NCI-H128 (cell line): ENCODE measurements at regions not wholly inside any gene's neighbourhood (a gene's known extent, or its start where the extent isn't known, plus 50 kb on each side); places are given as distances from the start of the nearest gene placed in this dataset.
"Not testable (repeated sequence)": the region's sequence is repeated elsewhere in the genome, so short reads cannot be mapped to it uniquely, and the experiment has no call there.

ENCODE experiments used
- DNase-seq: peaks from one replicate; lab custom pipeline; 2025; ENCODE audit not compliant: unreplicated experiment; lab: John Stamatoyannopoulos, UW

DNA sequence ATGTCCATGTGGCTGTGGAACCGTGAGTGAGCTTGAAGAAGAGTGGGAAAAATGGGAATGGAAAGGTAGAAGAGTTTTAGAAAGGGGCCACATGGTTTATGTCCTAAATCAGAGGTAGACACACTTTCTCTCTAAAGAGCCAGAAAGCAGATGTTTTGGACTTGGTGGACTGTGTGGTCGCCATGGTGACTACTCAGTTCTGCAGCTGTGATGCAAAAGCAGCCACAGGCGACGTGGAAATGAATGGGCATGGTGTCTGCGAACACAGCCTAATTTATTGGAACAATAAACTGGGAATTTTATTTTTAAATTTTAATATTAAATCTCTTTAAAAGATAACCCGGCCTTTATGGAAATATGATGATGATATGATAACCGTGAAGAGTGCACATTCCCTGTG is 386.0 kb upstream of the FAT1 start:
- no peak for DNase-seq

DNA sequence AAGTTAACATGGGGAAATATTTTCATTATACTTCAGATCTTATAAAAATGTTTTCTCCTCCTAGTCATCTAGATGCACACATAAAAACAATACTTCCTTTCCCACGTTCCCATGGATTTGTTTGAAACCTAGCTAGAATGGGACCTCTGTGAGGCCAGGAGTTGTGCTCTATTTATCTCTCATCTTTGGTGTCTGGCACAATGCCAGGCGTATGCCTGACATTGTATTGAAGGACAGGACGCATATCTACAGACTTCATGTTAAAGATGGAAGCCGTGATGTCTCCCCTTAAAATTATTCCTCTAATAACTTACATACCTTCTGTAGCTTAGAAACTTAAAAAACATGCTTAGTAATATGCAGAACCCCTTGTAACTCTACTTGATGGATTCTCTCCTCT is 394.5 kb upstream of the FAT1 start:
- DNase-seq: no peak

DNA sequence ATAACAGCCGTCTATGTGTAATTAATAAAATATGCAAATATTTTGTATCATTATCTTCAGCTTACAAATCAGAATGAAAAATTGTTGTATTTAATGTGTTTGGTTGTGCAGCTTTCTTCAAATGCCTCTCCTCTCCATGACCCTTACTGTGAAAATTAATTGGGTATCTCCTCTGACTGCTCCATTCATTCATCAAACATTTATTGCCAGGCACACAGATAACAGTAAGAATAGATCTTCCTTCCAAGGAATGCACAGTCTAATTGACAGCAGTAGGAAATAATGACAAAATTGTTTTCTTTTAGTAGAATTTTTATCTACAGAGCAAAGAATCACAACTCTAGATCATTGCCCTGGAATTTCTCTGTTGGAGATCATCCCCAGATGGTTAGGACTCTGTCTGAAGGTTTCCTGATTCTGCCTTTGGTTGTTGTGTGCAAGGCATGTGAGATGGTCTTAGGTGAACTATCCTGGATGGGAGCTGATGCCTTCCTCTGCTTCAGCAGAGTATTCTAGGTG is 395.0 kb upstream of the FAT1 start:
- no peak for DNase-seq

DNA sequence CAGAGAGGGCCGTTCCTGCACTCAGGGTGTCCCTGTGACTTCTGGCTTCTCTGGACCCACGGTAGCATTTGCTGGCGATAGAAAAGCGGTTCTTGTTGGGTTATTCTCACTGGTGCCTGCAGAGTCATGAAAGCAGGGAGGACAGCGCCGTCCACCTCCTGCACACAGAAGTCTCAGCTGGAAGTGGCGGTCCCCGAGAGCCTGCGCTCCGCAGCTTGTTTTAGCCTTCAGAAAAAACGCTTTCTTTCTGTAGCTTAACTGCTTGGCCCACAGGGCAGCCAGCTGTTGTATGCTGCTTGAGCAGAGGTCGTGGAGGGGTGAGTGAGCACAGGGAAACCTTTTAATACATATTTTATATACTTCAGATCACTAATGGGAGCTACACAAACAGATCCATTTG is 400.7 kb upstream of the FAT1 start:
- no peak for DNase-seq

DNA sequence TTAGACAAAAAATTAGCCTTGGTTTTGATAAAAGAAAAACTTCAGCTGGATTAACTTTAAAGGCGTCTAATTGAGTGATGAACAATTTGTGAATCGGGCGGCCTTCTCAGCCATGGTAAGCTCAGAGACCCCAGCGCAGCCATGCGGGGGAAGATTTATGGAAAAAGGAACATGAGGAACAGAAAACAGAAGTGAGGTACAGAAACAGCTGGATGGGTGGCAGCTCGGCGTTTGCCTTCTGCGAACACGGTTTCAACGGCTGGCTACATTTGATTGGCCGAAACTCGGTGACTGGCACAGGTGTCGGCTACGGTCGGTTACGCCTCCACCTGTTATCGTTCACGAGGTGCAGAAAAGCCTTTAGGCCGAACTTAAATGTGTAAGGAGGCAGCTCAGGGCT is 401.4 kb upstream of the FAT1 start:
- DNase-seq: no peak

DNA sequence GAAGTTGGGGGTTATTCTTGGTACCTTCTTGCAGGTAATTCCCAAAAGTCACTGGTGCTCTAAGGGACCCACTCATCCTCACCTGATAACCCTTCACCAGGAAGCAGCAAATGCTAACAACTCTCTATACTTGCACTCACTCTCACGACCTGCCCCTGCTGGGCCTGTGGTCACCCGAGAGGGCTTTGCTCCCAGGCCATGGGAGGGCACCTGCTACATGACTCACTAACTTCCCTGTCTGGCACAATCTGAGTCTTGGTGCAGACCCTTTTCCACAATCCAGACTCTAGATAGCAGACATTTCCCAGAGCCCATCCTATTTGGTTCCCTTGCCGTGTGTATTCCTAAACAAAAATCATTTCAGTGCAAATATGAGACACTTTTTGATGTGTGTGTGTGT is 403.8 kb upstream of the FAT1 start:
- DNase-seq: no peak

DNA sequence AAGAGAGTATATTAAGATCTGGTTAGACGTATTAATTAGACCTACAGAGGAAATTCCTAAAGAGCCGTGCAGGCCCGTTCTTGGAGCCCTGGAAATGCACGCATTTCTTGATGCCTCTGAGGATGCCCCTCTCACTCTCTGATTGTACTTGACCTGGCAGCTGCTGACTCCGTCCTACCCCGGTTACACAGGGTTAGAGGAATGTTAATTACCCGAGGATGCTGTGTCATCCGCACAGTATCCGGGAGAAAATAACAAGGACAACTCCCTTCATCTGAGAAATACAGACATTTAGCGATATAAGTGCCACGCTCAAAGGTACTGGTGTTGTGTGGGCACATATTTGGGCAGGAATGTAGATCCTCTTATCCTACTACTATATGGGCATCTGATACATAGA is 404.6 kb upstream of the FAT1 start:
- DNase-seq: no peak

DNA sequence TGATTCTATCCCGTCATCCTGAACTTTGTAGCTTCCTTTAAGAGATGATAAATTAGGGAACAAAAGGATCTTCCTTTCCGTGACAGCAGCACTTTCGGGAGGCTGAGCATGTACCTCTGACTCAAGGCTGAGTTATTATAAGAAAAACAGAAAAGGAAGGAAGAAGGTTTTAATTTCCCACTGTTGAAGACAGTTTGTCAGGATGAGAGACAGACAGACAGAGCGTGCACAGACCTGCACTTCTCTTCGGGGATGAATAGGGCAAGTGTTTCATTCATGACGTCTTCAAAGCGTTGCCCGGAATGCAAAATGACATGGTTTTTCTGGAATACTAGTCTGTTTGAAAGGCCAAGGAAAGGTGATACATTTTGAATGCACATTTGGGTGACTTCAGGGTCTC is 405.3 kb upstream of the FAT1 start:
- DNase-seq: no peak

DNA sequence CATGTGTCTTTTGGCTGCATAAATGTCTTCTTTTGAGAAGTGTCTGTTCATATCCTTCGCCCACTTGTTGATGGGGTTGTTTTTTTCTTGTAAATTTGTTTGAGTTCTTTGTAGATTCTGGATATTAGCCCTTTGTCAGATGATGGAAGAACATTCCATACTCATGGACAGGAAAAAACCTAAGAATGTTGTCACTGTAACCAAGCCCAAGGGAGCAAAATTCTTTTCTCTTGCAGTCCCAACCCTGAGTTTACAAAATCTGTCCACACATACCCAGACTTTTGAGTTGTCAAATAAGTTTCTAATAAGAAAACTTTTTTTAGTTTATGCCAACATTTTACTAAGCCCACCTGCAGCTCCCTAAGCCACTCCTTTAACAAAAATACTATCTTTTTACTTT is 408.2 kb upstream of the FAT1 start:
- DNase-seq: not testable (repeated sequence)

DNA sequence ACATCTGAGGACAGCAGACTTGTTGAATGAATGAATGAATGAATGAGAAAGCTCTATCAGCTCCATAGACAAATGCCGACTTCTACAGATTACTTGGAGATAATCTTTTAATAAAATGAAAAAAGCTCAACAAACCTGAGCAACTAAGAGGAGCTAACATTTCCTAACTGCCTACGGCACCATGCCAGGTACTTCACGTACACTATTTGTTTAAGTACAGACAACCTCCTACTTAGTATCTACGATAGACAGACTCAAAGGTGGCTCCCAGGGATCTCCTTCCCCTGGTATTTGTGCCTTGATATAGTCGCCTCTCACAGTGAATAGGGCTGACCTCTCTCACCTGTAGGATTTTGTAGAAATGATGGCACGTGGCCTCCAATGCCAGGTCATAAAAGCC is 412.2 kb upstream of the FAT1 start:
- no peak for DNase-seq

DNA sequence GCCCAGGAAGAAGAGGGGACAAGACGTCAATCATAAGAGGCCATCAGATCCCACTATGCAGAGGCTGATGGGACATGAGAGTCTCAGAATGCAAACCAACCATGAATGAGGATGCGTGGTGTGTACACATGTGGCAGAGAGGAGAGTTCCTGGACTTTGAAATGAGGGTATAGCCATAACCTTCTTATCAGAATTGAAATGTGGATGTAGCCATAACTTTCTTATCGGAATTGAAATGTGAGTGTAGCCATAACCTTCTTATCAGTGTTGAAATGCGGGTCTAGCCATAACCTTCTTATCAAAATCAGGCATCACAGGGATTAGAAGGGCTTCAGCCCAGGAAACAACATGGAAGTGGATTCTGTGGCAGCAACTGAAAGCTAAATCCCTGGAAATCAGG is 415.5 kb upstream of the FAT1 start:
- no peak for DNase-seq

DNA sequence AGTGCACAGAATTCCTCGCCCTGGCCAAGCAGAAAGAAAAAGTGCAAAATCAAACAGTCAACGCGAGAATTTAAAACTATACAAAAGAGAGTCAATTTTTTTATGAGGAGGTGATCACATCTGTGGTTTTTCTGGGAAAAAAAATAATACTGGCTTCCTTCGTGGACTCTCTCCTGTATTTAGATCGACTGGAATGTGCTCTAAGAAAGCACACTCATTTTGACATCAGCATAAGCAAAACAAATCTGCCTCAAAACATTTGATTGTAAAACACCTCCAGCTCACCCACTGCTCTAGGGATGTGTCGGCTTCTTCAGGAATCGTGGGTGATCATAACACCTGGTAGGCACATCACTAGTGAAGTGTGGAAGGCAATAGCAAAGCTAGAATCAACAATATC is 417.4 kb upstream of the FAT1 start:
- DNase-seq: no peak

DNA sequence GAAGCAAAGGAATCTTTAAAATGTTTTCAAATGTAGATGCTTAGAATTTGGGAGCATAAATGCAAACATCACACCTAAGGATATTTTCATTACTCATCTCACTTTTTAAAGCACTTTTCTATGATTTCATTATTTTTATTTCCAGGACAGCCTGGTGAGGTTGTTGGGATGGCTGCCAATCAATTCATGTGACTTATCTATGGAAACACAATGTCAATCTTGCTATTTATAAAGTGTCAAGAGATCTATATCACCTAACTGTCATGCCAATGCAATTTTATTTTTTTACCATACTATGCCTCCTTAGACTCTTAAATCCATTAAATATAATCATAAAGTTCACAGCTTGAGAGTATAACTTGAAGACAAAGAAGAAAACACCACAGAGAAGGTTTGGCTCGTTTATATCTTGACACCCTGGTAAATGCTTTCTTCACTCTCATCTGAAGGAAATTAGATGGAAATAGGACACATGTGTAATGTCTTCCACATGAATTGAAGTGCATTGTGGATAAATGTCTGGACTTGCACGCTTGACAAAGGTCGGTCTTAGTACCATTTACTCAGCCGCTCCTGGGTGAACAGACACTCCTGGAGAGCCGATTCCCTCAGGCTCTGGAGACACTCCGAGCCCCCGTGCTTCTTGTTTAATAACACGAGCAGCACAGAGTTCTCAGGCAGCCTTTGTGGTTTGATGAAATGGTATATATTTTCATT is 425.7 kb upstream of the FAT1 start:
- DNase-seq: no peak

DNA sequence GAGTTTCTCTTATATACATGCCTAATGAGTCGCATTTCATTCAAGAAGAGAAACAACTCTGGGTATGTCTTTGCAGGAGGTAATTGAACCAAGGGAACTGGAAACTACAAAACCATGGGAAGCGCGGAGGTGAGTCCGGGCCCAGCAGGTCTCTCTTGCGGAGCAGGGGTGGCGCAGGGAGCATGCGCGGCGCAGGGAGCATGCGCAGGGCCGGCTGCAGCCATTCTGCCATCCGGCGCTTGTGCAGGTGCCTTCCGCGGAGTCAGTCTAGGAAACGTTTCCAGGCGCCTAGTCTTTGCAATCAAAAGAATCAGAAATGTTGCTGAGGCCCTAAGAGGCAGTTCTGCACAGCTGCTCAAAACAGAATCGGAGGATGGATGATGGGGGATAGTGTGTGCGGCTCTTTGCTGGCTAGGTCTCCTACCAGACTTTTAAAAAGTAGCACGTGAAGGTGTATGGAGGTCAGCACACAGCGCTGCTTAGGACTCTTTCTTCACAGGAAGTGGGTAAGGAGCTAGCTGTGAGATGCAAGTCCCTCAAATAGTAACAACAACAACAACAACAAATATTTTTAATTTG is 433.8 kb upstream of the FAT1 start:
- no peak for DNase-seq

DNA sequence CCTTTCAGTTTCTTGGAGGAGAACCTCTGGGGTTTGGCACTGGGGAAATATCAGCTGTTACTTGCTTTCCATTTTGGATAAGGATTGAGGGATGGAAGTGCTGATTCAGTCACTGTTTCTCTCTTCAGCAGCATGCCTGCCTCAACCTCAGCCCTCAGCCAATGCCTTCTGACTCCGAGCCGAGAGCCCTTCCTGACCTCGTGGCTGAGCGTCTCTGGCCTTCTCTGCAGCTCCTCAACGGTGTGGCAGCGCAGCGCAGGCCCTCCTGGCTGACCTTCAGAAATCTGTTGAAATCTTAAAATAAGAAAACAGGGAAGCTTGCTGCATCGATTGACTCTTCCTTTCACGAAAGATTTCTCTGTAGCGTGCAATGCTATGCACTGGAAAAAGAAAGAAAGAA is 434.3 kb upstream of the FAT1 start:
- DNase-seq: no peak

DNA sequence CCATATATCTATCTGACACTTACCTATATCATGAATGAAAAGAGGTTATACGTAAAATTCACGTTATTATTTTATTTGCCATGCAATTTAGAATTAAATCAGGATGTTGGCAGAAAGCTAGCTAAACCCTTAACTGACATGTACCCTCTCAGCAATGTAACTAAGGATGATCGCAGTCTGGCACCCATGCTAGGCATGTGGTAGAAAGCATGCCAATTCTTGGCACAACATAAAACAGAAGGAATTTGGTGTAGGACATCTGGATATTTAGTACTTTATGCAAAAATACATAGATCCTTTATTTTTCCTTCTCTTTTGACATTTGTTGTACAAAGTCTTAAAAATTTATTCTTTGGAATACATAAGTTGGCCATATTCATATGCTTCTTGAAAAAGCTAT is 436.8 kb upstream of the FAT1 start:
- no peak for DNase-seq

DNA sequence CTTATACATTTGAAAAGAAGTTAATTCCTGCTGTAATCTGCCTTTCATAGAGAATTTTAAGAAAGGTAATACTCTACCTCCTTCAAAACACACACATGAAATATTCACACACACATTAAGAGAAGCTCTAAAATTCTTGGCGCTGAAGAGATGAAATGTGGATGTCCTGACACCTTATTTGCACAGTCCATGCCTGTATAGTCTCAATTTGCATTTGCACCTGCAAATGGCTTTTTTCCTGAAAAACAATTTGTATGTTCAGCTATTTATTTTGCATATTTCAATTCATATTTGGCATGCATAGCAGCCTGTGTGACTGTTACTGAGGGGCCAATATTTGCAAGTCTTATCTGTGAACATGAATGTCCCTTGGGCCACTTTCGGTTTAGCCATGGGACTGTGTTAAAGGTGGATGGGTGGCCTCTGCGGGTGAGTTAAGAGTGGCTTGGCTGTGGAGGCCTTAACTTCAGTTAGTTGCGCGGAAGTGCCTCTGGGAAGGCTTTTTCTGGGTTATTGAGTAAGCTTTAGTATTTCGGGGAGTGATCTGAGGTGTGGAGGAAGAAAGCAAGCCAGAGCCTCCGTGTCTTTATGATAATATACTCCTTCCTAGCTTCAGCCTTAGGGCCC is 443.3 kb upstream of the FAT1 start:
- no peak for DNase-seq

DNA sequence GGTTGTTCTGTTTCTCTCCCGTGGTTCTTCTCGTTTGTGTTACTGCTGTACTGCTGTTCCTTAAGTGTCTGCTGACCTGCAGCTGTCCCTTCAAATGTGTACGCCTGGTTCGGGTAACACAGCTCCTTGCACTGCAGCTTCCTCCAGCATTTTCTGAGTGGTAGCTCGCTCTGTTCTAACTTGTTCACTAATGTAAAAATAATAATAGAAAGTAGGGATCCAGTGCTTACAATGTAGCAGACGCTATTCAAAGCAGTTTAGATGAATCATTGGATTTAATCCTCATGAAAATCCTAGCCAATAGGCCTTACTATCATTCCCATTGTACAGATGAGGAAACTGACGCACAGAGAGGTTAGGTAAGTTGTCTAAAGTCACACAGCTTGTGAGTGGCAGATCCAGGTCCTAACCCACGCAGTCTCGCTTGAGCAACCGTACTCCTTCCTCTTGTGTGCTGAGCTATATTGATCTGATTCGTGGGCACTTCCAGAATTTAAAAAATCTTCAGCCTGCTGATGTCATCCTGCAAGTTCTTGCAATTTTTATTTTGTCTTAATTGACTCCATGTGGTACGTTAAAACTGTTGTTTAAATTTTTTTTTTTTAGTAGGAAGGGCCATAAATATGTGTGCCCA is 448.2 kb upstream of the FAT1 start:
- DNase-seq: no peak

DNA sequence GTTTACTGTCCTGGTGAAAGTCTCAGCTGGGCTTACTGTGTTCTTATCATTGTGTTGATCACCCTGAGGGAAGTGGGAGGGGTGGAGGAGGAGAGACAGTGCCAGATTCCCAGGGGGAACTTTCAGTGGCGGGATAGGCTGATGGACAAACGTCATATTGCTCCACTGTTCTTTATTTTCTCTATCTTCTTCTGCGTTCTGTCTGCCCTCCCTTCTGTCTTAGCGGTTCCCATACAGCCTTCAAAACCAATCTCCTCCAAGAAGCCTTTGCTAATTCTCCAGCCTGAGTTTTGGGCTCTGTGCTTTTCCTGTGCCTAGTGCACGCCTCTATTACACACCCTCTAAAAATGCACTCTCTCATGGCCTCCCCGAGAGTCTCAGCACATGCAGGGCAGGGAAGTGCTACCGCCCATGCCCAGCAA is 448.7 kb upstream of the FAT1 start:
- no peak for DNase-seq

DNA sequence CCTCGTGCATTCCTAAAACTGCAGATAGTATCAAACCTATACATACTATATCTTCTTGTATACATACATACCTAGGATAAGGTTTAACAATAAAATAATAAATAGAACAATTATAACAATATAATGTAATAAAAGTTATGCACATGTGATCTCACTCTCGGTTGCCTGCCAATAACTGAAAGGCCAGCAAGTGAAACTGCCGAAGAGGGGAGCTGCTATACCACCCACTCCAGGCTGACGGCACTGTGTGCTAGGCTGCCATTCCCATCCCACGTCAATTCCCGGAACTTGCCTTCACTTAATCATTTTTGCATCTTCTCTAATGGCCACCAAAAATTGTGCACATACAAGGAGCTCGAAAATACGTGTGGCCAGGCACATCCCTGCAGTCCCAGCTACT is 451.1 kb upstream of the FAT1 start:
- DNase-seq: no peak

DNA sequence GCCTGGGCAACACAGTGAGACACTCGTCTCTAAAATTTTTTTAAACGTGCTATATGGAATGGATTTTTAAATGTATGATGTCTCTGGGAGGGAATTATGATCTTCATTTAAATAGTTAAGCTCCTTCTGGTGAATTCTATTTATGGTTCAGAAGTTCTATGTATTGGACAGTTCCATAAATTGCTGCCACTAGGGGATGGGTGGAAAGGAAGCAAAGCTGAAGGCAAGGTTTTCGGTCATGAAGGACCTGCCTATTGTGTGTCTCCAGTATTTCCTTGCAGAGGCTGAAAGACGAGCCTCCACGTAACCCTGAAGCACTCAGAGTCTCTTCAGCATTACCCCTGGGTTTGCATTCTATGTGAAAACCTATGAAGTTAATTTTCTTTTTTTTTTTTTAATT is 451.5 kb upstream of the FAT1 start:
- DNase-seq: no peak

DNA sequence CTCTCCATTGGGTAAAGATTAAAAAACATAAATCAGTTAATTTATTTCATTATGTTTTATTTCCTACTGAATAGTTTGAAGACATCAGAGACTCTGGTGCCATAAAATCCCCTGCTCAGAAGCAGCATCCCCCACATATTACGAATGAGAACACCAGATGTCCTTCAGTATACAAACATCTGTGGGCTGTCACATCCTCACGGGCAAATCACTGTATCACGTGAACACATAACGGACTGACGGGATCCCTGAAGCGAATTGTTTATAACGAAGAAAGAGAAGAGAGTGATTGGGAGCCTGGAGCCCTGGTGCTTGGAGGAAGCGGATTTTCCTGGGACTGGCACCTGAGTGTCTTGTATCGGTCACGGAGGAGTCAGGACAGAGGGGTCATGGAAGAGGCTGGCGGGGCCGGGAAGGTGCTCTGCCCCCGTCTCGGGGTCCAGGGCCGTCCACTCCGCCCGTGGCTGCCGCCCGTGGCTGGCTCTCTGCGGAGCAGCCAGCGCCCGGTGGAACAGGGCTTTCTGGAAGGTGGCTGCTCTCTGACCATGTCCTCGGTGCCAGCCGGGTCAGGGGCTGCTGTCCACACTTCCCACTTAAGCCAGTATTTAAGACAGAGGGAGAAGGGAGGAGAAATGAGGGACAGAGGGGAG is 452.7 kb upstream of the FAT1 start:
- no peak for DNase-seq
